ENCODE measurements at regions not wholly inside any gene's neighbourhood (a gene's known extent, or its start where the extent isn't known, plus 50 kb on each side); places are given as distances from the start of the nearest gene placed in this dataset.
"Not testable (repeated sequence)": the region's sequence is repeated elsewhere in the genome, so short reads cannot be mapped to it uniquely, and the experiment has no call there.

DNA sequence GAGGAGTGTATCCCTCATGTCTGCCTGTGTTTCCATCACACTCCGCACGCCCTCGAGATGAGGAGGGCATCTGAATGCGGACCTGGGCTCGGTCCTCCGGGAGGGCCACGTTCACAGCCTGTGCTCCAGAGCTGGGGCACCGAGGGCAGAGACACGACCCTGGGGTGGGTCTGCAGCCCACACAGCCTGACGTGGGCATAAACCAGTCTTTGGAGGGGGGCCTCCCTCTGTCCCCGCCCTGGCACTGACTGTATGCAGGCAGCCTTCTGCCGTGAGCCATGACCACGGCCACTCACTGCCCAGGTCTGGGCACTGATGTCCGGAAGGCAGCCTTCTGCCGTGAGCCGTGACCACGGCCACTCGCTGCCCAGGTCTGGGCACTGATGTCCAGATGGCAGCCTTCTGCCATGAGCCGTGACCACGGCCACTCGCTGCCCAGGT, 1425.1 kb downstream of the BRD1 start:
- H3K27me3 ChIP-seq = no peaks in the 10 kb centered on the region
- intact Hi-C loops (cut with DNase I) = no loop called here
- TF ChIP-seq POLR2A (IDR thresholded peaks at IDR 0.05) = no peak
- TF ChIP-seq, protein P1, sequence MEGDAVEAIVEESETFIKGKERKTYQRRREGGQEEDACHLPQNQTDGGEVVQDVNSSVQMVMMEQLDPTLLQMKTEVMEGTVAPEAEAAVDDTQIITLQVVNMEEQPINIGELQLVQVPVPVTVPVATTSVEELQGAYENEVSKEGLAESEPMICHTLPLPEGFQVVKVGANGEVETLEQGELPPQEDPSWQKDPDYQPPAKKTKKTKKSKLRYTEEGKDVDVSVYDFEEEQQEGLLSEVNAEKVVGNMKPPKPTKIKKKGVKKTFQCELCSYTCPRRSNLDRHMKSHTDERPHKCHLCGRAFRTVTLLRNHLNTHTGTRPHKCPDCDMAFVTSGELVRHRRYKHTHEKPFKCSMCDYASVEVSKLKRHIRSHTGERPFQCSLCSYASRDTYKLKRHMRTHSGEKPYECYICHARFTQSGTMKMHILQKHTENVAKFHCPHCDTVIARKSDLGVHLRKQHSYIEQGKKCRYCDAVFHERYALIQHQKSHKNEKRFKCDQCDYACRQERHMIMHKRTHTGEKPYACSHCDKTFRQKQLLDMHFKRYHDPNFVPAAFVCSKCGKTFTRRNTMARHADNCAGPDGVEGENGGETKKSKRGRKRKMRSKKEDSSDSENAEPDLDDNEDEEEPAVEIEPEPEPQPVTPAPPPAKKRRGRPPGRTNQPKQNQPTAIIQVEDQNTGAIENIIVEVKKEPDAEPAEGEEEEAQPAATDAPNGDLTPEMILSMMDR (IDR thresholded peaks at IDR 0.05) = no peak
- no peaks in the 10 kb centered on the region for H3K36me3 ChIP-seq (replicated peaks in 1 of 2)
- no peak overlapping the region for H3K27ac ChIP-seq
- no peaks in the 10 kb centered on the region for H3K9me3 ChIP-seq (replicated peaks in 1 of 3)
- WGBS, 4 donors = 76 to 89% (median 82%) methylated on average over 9 to 21 of the region's 21 CpGs
- H3K4me1 ChIP-seq (replicated peaks in 1 of 2) = no peaks in the 10 kb centered on the region
- peak in 1 of 7 donors; percentile 14 for DNase-seq
- H3K4me3 ChIP-seq = no peak overlapping the region

DNA sequence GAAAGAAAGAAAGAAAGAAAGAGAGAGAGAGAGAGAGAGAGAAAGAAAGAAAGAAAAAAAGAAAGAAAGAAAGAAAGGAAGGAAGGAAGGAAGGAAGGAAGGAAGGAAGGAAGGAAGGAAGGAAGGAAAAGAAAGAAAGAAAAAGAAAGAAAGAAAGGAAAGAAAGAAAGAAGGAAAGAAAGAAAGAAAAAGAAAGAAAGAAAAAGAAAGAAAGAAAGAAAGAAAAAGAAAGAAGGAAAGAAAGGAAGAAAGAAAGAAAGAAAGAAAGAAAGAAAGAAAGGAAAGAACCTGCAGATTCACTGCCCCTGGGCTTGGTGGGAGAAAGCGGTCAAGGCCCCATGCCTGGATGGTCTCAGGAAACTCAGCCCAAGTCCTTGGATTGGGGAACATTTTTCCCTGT, 1426.2 kb downstream of the BRD1 start:
- H3K27me3 ChIP-seq; H3K4me3 ChIP-seq; H3K9me3 ChIP-seq (replicated peaks in 1 of 3); H3K4me1 ChIP-seq (replicated peaks in 1 of 2); H3K36me3 ChIP-seq (replicated peaks in 1 of 2); H3K27ac ChIP-seq; intact Hi-C loops (cut with DNase I): not testable (repeated sequence)
- 86 to 95% (median 93%) methylated on average over 1 of the region's 1 CpG for WGBS, 4 donors
- peak in 1 of 7 donors; percentile 14 for DNase-seq

DNA sequence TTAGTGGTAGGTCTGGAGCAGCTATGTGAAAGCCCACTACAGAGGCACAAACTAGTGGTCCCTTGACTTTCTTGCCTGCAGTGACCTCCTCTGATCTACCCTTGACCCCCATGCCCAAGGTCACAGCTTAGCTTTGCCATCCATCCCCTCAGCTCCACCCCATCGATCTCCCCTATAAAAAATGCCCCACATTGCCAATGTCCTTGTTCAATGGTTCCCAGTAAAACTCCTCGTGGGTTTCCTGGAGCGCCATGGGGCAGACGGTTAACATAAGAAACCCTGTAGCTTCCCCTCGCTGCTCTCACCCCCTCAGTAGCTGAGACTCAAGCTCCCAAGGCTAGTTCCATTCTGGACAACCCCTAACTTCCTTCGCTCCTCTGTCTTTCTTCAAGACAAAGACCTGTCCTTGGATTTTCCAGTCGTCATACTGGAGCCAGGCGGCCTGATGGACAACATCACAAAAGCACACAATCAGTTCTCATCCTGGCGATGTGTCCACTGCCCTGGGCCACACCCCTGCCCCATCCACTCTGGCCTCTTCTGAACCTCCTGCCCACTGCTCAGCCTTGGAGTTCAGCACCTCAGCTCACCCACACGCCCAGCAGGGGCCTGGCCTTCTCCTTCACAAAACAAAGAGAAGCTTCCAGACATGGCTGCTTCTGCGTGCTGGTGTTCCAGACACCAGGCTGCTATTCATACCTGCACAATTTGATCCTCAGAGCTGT, 1429.3 kb downstream of the BRD1 start:
- no peak for TF ChIP-seq POLR2A (IDR thresholded peaks at IDR 0.05)
- TF ChIP-seq, protein P1 (IDR thresholded peaks at IDR 0.05) = no peak
- Histone ChIP-seq H3K4me3 (no peak overlapping the region), H3K4me1 (replicated peaks in 1 of 2) (no peaks in the 10 kb centered on the region), H3K27ac (no peak overlapping the region), H3K27me3 (no peaks in the 10 kb centered on the region), H3K36me3 (replicated peaks in 1 of 2) (no peaks in the 10 kb centered on the region), H3K9me3 (replicated peaks in 1 of 3) (no peaks in the 10 kb centered on the region)
- peak in 1 of 7 donors; percentile 25 for DNase-seq
- intact Hi-C loops (cut with DNase I) = no loop called here
- WGBS, 4 donors = 70 to 88% (median 78%) methylated on average over 11 of the region's 11 CpGs

DNA sequence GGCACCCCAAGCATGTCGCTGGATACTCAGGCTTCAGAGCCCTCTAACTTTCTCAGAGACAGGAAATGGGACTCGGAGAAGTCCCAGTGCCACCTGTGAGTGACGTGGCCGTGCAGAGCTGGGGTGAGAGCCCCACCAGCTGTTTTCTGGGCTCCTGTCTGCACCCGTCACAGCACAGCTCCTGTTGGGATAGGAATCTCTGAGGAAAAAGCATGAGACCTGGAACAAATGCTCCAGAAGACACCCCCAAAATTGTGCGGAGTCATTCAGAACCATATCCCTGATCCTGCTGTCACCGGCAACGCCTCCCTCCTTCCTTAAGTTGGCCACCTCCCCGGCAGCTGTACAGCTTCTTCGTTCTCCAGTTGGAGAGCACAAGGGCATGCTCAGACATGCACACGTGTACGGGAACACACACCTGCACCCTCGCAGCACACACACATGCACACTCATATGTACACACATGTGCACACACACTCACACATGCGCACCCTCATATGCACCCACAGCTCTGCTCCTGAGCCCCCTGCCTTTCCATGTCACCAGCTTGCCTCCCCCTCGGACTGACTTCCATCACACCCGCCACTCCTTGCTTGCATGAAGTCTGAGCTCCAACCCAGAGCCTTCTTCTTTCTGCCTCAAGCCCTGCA, 1430.0 kb downstream of the BRD1 start:
- no peak overlapping the region for H3K27ac ChIP-seq
- TF ChIP-seq POLR2A (IDR thresholded peaks at IDR 0.05) = no peak
- TF ChIP-seq, protein P1 (IDR thresholded peaks at IDR 0.05) = no peak
- H3K9me3 ChIP-seq (replicated peaks in 1 of 3) = no peaks in the 10 kb centered on the region
- DNase-seq = peak in 1 of 7 donors; percentile 27
- H3K4me1 ChIP-seq (replicated peaks in 1 of 2) = no peaks in the 10 kb centered on the region
- H3K36me3 ChIP-seq (replicated peaks in 1 of 2) = no peaks in the 10 kb centered on the region
- H3K4me3 ChIP-seq = no peak overlapping the region
- no peaks in the 10 kb centered on the region for H3K27me3 ChIP-seq
- WGBS, 4 donors = 81 to 85% (median 85%) methylated on average over 13 to 16 of the region's 16 CpGs
- intact Hi-C loops (cut with DNase I) = no loop called here

Measured in adrenal gland (tissue), 9 donors.